Naive B cell (primary cell): ENCODE measurements at regions not wholly inside any gene's neighbourhood (a gene's known extent, or its start where the extent isn't known, plus 50 kb on each side); places are given as distances from the start of the nearest gene placed in this dataset.

Experiments
- ATAC-seq, 2 donors: fragments of 150-1000 bp; cut with Tn5 transposase; 2 replicates each; pipeline ENCODE4 v1.10.0; 2021; ENCODE audit warnings: low read depth in 2 of 2, mild to moderate bottlenecking in 2 of 2, moderate library complexity in 2 of 2
- DNase-seq: peaks from one replicate; pipeline ENCODE4 v3.0.0; 2022
- H3K27ac Mint-ChIP-seq, 6 donors: one replicate each; pipeline ENCODE4 v1.8.0; 2020 to 2022; ENCODE audit warnings: mild to moderate bottlenecking in 6 of 6, mixed read lengths in 6 of 6, moderate library complexity in 5 of 6, inconsistent platforms in 2 of 6
- H3K27me3 Mint-ChIP-seq, 3 donors: one replicate each; pipeline ENCODE4 v1.8.0; 2021 to 2022; ENCODE audit warnings: mixed read lengths in 3 of 3, mild to moderate bottlenecking in 1 of 3
- H3K36me3 Mint-ChIP-seq, 2 donors: one replicate each; pipeline ENCODE4 v1.8.0; 2020 to 2022; ENCODE audit warnings: mixed read lengths in 2 of 2, inconsistent platforms in 1 of 2, mild to moderate bottlenecking in 1 of 2
- H3K4me1 Mint-ChIP-seq, 3 donors: one replicate each; pipeline ENCODE4 v1.8.0; 2020 to 2022; ENCODE audit warnings: mixed read lengths in 3 of 3, inconsistent platforms in 1 of 3, mild to moderate bottlenecking in 1 of 3, moderate library complexity in 1 of 3
- H3K4me3 Mint-ChIP-seq, 8 donors: one replicate each; pipeline ENCODE4 v1.8.0; 2020 to 2022; ENCODE audit warnings: mild to moderate bottlenecking in 8 of 8, mixed read lengths in 8 of 8, moderate library complexity in 8 of 8, inconsistent platforms in 2 of 8
- H3K9me3 Mint-ChIP-seq, 7 donors: one replicate each; pipeline ENCODE4 v1.8.0; 2020 to 2022; ENCODE audit warnings: mixed read lengths in 7 of 7, mild to moderate bottlenecking in 5 of 7, inconsistent platforms in 2 of 7, moderate library complexity in 1 of 7

- Mint-ChIP-seq H3K9me3 (peaks cover 0 to 13% (median 0%) of the 10 kb centered on the region in 7 donors), H3K4me3 (no peak overlapping the region), H3K27me3 (no peaks in the 10 kb centered on the region), H3K36me3 (no peaks in the 10 kb centered on the region), H3K4me1 (no peaks in the 10 kb centered on the region), H3K27ac (no peak overlapping the region)
- DNase-seq (no peak), ATAC-seq (no peak)
Observed at GRCh38 chr14:29444805-29445204, 482.8 kb downstream of the PRKD1 start.

- ATAC-seq (no peak), DNase-seq (no peak)
- Mint-ChIP-seq H3K4me3 (no peak overlapping the region), H3K27ac (no peak overlapping the region), H3K27me3 (no peaks in the 10 kb centered on the region), H3K9me3 (peaks cover 0 to 13% (median 2%) of the 10 kb centered on the region in 7 donors), H3K4me1 (no peaks in the 10 kb centered on the region), H3K36me3 (no peaks in the 10 kb centered on the region)
Observed at GRCh38 chr14:29446971-29447370, 480.7 kb downstream of the PRKD1 start.

GRCh38 chr14:29451941-29452340 lies 475.7 kb downstream of the PRKD1 start:
- no peaks in the 10 kb centered on the region for H3K36me3 Mint-ChIP-seq
- no peaks in the 10 kb centered on the region for H3K27me3 Mint-ChIP-seq
- H3K27ac Mint-ChIP-seq: no peak overlapping the region
- no peaks in the 10 kb centered on the region for H3K4me1 Mint-ChIP-seq
- no peak for ATAC-seq
- H3K4me3 Mint-ChIP-seq: no peak overlapping the region
- no peak for DNase-seq
- peaks cover 0 to 3% (median 0%) of the 10 kb centered on the region in 7 donors for H3K9me3 Mint-ChIP-seq

- ATAC-seq: no peak
Observed at GRCh38 chr14:29453045-29453444, 474.6 kb downstream of the PRKD1 start.

GRCh38 chr14:29454026-29454693 lies 473.5 kb downstream of the PRKD1 start:
- ATAC-seq: no peak
- Mint-ChIP-seq H3K27ac (no peak overlapping the region), H3K36me3 (no peaks in the 10 kb centered on the region), H3K27me3 (no peaks in the 10 kb centered on the region), H3K9me3 (peaks cover 0 to 2% (median 0%) of the 10 kb centered on the region in 7 donors), H3K4me1 (no peaks in the 10 kb centered on the region), H3K4me3 (no peak overlapping the region)
- no peak for DNase-seq

More at GRCh38 chr14:29453045-29453444, 474.6 kb downstream of the PRKD1 start:
- Mint-ChIP-seq H3K27me3 (no peaks in the 10 kb centered on the region), H3K36me3 (no peaks in the 10 kb centered on the region), H3K9me3 (peaks cover 0 to 2% (median 0%) of the 10 kb centered on the region in 7 donors), H3K4me1 (no peaks in the 10 kb centered on the region), H3K4me3 (no peak overlapping the region), H3K27ac (no peak overlapping the region)
- no peak for DNase-seq

- peaks cover 0 to 6% (median 0%) of the 10 kb centered on the region in 7 donors for H3K9me3 Mint-ChIP-seq
- ATAC-seq (no peak), DNase-seq (no peak)
- no peak overlapping the region for H3K27ac Mint-ChIP-seq
- no peaks in the 10 kb centered on the region for H3K36me3 Mint-ChIP-seq
- no peak overlapping the region for H3K4me3 Mint-ChIP-seq
- H3K4me1 Mint-ChIP-seq: no peaks in the 10 kb centered on the region
- H3K27me3 Mint-ChIP-seq: peaks cover 0 to 3% (median 0%) of the 10 kb centered on the region in 3 donors
Observed at GRCh38 chr14:29458547-29458946, 469.1 kb downstream of the PRKD1 start.

GRCh38 chr14:29459531-29459930 lies 468.1 kb downstream of the PRKD1 start:
- Mint-ChIP-seq H3K27me3 (peaks cover 0 to 3% (median 0%) of the 10 kb centered on the region in 3 donors), H3K36me3 (no peaks in the 10 kb centered on the region), H3K4me1 (no peaks in the 10 kb centered on the region), H3K4me3 (no peak overlapping the region), H3K9me3 (peaks cover 0 to 6% (median 0%) of the 10 kb centered on the region in 7 donors), H3K27ac (no peak overlapping the region)
- DNase-seq (no peak), ATAC-seq (no peak)

GRCh38 chr14:29459969-29460560 lies 467.6 kb downstream of the PRKD1 start:
- no peak for DNase-seq
- no peaks in the 10 kb centered on the region for H3K36me3 Mint-ChIP-seq
- peaks cover 0 to 3% (median 0%) of the 10 kb centered on the region in 3 donors for H3K27me3 Mint-ChIP-seq
- ATAC-seq: no peak
- no peak overlapping the region for H3K27ac Mint-ChIP-seq
- no peaks in the 10 kb centered on the region for H3K4me1 Mint-ChIP-seq
- H3K4me3 Mint-ChIP-seq: no peak overlapping the region
- H3K9me3 Mint-ChIP-seq: peaks cover 0 to 6% (median 0%) of the 10 kb centered on the region in 7 donors

GRCh38 chr14:29461101-29461500 lies 466.5 kb downstream of the PRKD1 start:
- no peak for DNase-seq
- H3K4me1 Mint-ChIP-seq: no peaks in the 10 kb centered on the region
- H3K9me3 Mint-ChIP-seq: peaks cover 0 to 6% (median 0%) of the 10 kb centered on the region in 7 donors
- no peak overlapping the region for H3K27ac Mint-ChIP-seq
- peaks cover 0 to 3% (median 0%) of the 10 kb centered on the region in 3 donors for H3K27me3 Mint-ChIP-seq
- ATAC-seq: no peak
- H3K4me3 Mint-ChIP-seq: no peak overlapping the region
- H3K36me3 Mint-ChIP-seq: no peaks in the 10 kb centered on the region

- no peak overlapping the region for H3K27ac Mint-ChIP-seq
- ATAC-seq (no peak), DNase-seq (no peak)
- peaks cover 0 to 6% (median 0%) of the 10 kb centered on the region in 7 donors for H3K9me3 Mint-ChIP-seq
- H3K36me3 Mint-ChIP-seq: no peaks in the 10 kb centered on the region
- H3K4me3 Mint-ChIP-seq: no peak overlapping the region
- peaks cover 0 to 3% (median 0%) of the 10 kb centered on the region in 3 donors for H3K27me3 Mint-ChIP-seq
- H3K4me1 Mint-ChIP-seq: no peaks in the 10 kb centered on the region
Observed at GRCh38 chr14:29461506-29461905, 466.1 kb downstream of the PRKD1 start.

GRCh38 chr14:29462321-29462720 lies 465.3 kb downstream of the PRKD1 start:
- DNase-seq (no peak), ATAC-seq (no peak)
- H3K4me3 Mint-ChIP-seq: no peak overlapping the region
- H3K4me1 Mint-ChIP-seq: no peaks in the 10 kb centered on the region
- no peak overlapping the region for H3K27ac Mint-ChIP-seq
- no peaks in the 10 kb centered on the region for H3K36me3 Mint-ChIP-seq
- H3K27me3 Mint-ChIP-seq: peaks cover 0 to 3% (median 0%) of the 10 kb centered on the region in 3 donors
- peaks cover 0 to 6% (median 0%) of the 10 kb centered on the region in 7 donors for H3K9me3 Mint-ChIP-seq

GRCh38 chr14:29462772-29463171 lies 464.9 kb downstream of the PRKD1 start:
- Mint-ChIP-seq H3K36me3 (no peaks in the 10 kb centered on the region), H3K27ac (no peak overlapping the region), H3K4me1 (no peaks in the 10 kb centered on the region), H3K9me3 (peaks cover 0 to 6% (median 0%) of the 10 kb centered on the region in 7 donors), H3K27me3 (peaks cover 0 to 3% (median 0%) of the 10 kb centered on the region in 3 donors), H3K4me3 (no peak overlapping the region)
- no peak for DNase-seq
- ATAC-seq: no peak

- no peak for DNase-seq
- H3K27ac Mint-ChIP-seq: no peak overlapping the region
- H3K4me3 Mint-ChIP-seq: no peak overlapping the region
- peaks cover 0 to 6% (median 0%) of the 10 kb centered on the region in 7 donors for H3K9me3 Mint-ChIP-seq
- peaks cover 0 to 3% (median 0%) of the 10 kb centered on the region in 3 donors for H3K27me3 Mint-ChIP-seq
- no peak for ATAC-seq
- H3K4me1 Mint-ChIP-seq: no peaks in the 10 kb centered on the region
- no peaks in the 10 kb centered on the region for H3K36me3 Mint-ChIP-seq
Observed at GRCh38 chr14:29463727-29464395, 463.8 kb downstream of the PRKD1 start.

GRCh38 chr14:29465095-29465494 lies 462.6 kb downstream of the PRKD1 start:
- Mint-ChIP-seq H3K4me3 (no peak overlapping the region), H3K27me3 (peaks cover 0 to 3% (median 0%) of the 10 kb centered on the region in 3 donors), H3K27ac (no peak overlapping the region), H3K9me3 (peaks cover 0 to 2% (median 0%) of the 10 kb centered on the region in 7 donors), H3K36me3 (no peaks in the 10 kb centered on the region), H3K4me1 (no peaks in the 10 kb centered on the region)
- DNase-seq (no peak), ATAC-seq (no peak)
